WTC11 (cell line): ENCODE measurements at regions not wholly inside any gene's neighbourhood (a gene's known extent, or its start where the extent isn't known, plus 50 kb on each side); places are given as distances from the start of the nearest gene placed in this dataset.
"Not testable (repeated sequence)": the region's sequence is repeated elsewhere in the genome, so short reads cannot be mapped to it uniquely, and the experiment has no call there.

Experiments used
- ATAC-seq: fragments of 200-7000 bp; cut with Tn5 transposase; 2 replicates; pipeline ENCODE4 v1.10.0; 2021; ENCODE audit warnings: mild to moderate bottlenecking, moderate library complexity
- CTCF ChIA-PET: fragments of 300-600 bp; sonication (Branson Sonifier 250); formaldehyde crosslinking; loops from one replicate; lab custom pipeline; 2021; ENCODE audit warnings: antibody characterized with exemption; lab: Charles Lee
- POLR2A ChIA-PET: fragments of 350-600 bp; sonication (Branson Sonifier 250); formaldehyde crosslinking; loops from one replicate; lab custom pipeline; 2021; ENCODE audit warnings: antibody characterized with exemption; lab: Charles Lee
- DNase-seq: peaks from one replicate; pipeline ENCODE4 v3.0.0; 2021; ENCODE audit warnings: low spot score
- H3K27ac Mint-ChIP-seq: 2 replicates; pipeline ENCODE4 v1.8.0; 2021; ENCODE audit warnings: mixed read lengths
- H3K27me3 Mint-ChIP-seq: 2 replicates; pipeline ENCODE4 v1.8.0; 2021; ENCODE audit warnings: low read depth, mild to moderate bottlenecking, moderate library complexity, mixed read lengths
- H3K36me3 Mint-ChIP-seq: 2 replicates; pipeline ENCODE4 v1.8.0; 2021; ENCODE audit warnings: mixed read lengths
- H3K4me1 Mint-ChIP-seq: 2 replicates; pipeline ENCODE4 v1.8.0; 2022; ENCODE audit warnings: mixed read lengths
- H3K4me3 Mint-ChIP-seq: 2 replicates; pipeline ENCODE4 v1.8.0; 2021; ENCODE audit warnings: mild to moderate bottlenecking, moderate library complexity, mixed read lengths
- H3K9me3 Mint-ChIP-seq: 2 replicates; pipeline ENCODE4 v1.8.0; 2021; ENCODE audit warnings: mixed read lengths
- ELF4 ChIP-seq: sonication (generic); formaldehyde crosslinking; IDR thresholded peaks from 2 replicates; pipeline ENCODE4 v1.8.1; 2022; ENCODE audit warnings: low read depth, mild to moderate bottlenecking, moderate library complexity, missing genetic modification reagents
- ESRRA ChIP-seq: sonication (generic); formaldehyde crosslinking; IDR thresholded peaks from 2 replicates; pipeline ENCODE4 v1.8.1; 2022; ENCODE audit warnings: mild to moderate bottlenecking, missing genetic modification reagents, borderline replicate concordance
- FOXK1 ChIP-seq: sonication (generic); formaldehyde crosslinking; IDR thresholded peaks from 2 replicates; pipeline ENCODE4 v1.8.0; 2022; ENCODE audit warnings: mild to moderate bottlenecking, moderate library complexity, missing genetic modification reagents
- FOXP1 ChIP-seq: sonication (generic); formaldehyde crosslinking; IDR thresholded peaks from 2 replicates; pipeline ENCODE4 v1.8.0; 2022; ENCODE audit warnings: missing genetic modification reagents, mild to moderate bottlenecking, moderate library complexity, borderline replicate concordance
- MXD4 ChIP-seq: fragments of 250-450 bp; sonication (Bioruptor Pico); IDR thresholded peaks from 2 replicates; pipeline ENCODE4 v1.8.0; 2021; ENCODE audit warnings: mild to moderate bottlenecking, moderate library complexity, borderline replicate concordance
- NR1H2 ChIP-seq: sonication (generic); formaldehyde crosslinking; IDR thresholded peaks from 2 replicates; pipeline ENCODE4 v1.9.0; 2021; ENCODE audit warnings: mild to moderate bottlenecking, moderate library complexity, missing genetic modification reagents
- RELA ChIP-seq: sonication (generic); formaldehyde crosslinking; IDR thresholded peaks from 2 replicates; pipeline ENCODE4 v1.8.1; 2022; ENCODE audit warnings: missing genetic modification reagents, mild to moderate bottlenecking, borderline replicate concordance
- SOX15 ChIP-seq: fragments of 250-450 bp; sonication (Bioruptor Pico); IDR thresholded peaks from 2 replicates; pipeline ENCODE4 v1.9.0; 2021; ENCODE audit warnings: mild to moderate bottlenecking
- ZBTB21 ChIP-seq: sonication (generic); formaldehyde crosslinking; IDR thresholded peaks from 2 replicates; pipeline ENCODE4 v1.8.1; 2023; ENCODE audit warnings: mild to moderate bottlenecking, missing genetic modification reagents, borderline replicate concordance
- ZNF138 ChIP-seq: sonication (generic); formaldehyde crosslinking; conservative IDR thresholded peaks from 2 replicates; pipeline ENCODE4 v1.8.1; 2022; ENCODE audit warnings: mild to moderate bottlenecking, moderate library complexity, missing genetic modification reagents
- TF ChIP-seq, protein P1 (sequence below): fragments of 250-450 bp; sonication (Bioruptor Pico); IDR thresholded peaks from 2 replicates; pipeline ENCODE4 v1.9.0; 2021; ENCODE audit warnings: mild to moderate bottlenecking
- TF ChIP-seq, protein P2 (sequence below): sonication (generic); formaldehyde crosslinking; conservative IDR thresholded peaks from 2 replicates; pipeline ENCODE4 v1.8.1; 2023; ENCODE audit warnings: mild to moderate bottlenecking, low read depth, missing genetic modification reagents, moderate library complexity
- TF ChIP-seq, protein P3 (sequence below): fragments of 250-450 bp; sonication (Bioruptor Pico); IDR thresholded peaks from 2 replicates; pipeline ENCODE4 v1.9.0; 2021; ENCODE audit warnings: mild to moderate bottlenecking, borderline replicate concordance

DNA sequence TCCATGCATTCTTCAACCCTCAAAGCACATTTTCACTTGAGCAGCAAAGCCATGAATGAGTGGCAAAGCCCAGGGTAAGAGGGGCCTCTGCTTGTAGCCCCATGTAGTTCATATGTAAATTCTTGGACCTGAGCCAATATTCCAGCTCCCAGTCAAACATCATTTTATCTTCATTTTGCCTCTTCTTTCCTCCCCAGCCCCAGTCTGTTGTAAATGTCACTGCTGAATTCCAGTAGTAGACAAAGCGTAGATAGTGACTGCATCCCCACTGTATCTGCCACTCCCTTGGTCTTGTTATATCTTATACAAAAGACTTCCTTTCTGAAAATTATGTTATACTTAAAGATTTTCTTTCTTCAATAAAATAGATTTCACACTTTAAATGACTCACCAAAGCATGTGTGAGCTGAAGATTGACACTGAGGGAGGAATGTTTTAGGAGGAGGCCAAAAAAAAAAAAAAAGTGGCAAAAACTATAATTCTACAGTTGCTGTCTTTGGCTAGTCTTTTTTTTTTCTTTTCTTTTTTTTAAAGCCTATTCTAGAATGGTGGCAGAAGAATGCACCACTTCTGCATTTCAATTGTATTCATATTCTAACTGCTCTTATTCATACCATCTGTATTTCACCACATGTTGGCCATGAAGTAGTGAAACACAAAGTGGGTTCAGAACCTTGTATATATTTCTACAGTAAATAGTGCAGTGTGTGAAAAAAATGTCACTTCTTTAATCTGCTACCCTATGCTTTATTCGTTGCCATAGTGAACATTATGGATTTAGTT, 306.1 kb downstream of the CPS1 start (continued):
- TF ChIP-seq FOXK1 (CRISPR knock-in tag): no peak
- TF ChIP-seq, protein P1, sequence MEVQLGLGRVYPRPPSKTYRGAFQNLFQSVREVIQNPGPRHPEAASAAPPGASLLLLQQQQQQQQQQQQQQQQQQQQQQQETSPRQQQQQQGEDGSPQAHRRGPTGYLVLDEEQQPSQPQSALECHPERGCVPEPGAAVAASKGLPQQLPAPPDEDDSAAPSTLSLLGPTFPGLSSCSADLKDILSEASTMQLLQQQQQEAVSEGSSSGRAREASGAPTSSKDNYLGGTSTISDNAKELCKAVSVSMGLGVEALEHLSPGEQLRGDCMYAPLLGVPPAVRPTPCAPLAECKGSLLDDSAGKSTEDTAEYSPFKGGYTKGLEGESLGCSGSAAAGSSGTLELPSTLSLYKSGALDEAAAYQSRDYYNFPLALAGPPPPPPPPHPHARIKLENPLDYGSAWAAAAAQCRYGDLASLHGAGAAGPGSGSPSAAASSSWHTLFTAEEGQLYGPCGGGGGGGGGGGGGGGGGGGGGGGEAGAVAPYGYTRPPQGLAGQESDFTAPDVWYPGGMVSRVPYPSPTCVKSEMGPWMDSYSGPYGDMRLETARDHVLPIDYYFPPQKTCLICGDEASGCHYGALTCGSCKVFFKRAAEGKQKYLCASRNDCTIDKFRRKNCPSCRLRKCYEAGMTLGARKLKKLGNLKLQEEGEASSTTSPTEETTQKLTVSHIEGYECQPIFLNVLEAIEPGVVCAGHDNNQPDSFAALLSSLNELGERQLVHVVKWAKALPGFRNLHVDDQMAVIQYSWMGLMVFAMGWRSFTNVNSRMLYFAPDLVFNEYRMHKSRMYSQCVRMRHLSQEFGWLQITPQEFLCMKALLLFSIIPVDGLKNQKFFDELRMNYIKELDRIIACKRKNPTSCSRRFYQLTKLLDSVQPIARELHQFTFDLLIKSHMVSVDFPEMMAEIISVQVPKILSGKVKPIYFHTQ: no peak

DNA sequence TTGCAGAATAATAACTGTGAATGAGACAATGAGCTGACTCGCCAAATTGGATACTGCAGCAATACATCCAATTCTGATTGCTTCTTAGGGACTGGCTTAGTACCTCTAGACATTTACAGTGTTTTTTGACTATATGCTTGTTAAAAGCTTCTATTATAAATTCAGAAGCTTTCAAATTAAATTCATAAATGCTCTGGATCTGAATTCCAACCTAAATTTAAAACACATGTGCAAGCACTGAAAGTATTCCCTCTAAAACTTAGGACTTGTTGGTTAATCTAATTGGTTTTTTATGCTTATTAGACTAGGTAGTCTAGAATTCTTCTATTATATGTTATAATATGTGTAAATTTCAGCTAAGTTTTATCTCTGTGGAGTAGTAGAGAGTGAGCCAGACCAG, 306.9 kb downstream of the CPS1 start:
- DNase-seq: no peak
- H3K27ac Mint-ChIP-seq: no peak overlapping the region
- ATAC-seq: no peak
- H3K4me1 Mint-ChIP-seq: peaks cover 42% of the 10 kb centered on the region
- TF ChIP-seq NR1H2: no peak
- no peak for TF ChIP-seq MXD4 (CRISPR knock-in tag)
- TF ChIP-seq ELF4: no peak
- TF ChIP-seq FOXP1 (CRISPR knock-in tag): no peak
- TF ChIP-seq, protein P2, sequence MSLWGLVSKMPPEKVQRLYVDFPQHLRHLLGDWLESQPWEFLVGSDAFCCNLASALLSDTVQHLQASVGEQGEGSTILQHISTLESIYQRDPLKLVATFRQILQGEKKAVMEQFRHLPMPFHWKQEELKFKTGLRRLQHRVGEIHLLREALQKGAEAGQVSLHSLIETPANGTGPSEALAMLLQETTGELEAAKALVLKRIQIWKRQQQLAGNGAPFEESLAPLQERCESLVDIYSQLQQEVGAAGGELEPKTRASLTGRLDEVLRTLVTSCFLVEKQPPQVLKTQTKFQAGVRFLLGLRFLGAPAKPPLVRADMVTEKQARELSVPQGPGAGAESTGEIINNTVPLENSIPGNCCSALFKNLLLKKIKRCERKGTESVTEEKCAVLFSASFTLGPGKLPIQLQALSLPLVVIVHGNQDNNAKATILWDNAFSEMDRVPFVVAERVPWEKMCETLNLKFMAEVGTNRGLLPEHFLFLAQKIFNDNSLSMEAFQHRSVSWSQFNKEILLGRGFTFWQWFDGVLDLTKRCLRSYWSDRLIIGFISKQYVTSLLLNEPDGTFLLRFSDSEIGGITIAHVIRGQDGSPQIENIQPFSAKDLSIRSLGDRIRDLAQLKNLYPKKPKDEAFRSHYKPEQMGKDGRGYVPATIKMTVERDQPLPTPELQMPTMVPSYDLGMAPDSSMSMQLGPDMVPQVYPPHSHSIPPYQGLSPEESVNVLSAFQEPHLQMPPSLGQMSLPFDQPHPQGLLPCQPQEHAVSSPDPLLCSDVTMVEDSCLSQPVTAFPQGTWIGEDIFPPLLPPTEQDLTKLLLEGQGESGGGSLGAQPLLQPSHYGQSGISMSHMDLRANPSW (CRISPR knock-in tag): no peak
- TF ChIP-seq, protein P3, sequence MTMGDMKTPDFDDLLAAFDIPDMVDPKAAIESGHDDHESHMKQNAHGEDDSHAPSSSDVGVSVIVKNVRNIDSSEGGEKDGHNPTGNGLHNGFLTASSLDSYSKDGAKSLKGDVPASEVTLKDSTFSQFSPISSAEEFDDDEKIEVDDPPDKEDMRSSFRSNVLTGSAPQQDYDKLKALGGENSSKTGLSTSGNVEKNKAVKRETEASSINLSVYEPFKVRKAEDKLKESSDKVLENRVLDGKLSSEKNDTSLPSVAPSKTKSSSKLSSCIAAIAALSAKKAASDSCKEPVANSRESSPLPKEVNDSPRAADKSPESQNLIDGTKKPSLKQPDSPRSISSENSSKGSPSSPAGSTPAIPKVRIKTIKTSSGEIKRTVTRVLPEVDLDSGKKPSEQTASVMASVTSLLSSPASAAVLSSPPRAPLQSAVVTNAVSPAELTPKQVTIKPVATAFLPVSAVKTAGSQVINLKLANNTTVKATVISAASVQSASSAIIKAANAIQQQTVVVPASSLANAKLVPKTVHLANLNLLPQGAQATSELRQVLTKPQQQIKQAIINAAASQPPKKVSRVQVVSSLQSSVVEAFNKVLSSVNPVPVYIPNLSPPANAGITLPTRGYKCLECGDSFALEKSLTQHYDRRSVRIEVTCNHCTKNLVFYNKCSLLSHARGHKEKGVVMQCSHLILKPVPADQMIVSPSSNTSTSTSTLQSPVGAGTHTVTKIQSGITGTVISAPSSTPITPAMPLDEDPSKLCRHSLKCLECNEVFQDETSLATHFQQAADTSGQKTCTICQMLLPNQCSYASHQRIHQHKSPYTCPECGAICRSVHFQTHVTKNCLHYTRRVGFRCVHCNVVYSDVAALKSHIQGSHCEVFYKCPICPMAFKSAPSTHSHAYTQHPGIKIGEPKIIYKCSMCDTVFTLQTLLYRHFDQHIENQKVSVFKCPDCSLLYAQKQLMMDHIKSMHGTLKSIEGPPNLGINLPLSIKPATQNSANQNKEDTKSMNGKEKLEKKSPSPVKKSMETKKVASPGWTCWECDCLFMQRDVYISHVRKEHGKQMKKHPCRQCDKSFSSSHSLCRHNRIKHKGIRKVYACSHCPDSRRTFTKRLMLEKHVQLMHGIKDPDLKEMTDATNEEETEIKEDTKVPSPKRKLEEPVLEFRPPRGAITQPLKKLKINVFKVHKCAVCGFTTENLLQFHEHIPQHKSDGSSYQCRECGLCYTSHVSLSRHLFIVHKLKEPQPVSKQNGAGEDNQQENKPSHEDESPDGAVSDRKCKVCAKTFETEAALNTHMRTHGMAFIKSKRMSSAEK (CRISPR knock-in tag): no peak
- no peak for TF ChIP-seq ZBTB21 (CRISPR knock-in tag)
- no peak for TF ChIP-seq RELA (CRISPR knock-in tag)
- no peak for TF ChIP-seq SOX15 (CRISPR knock-in tag)
- no peak for TF ChIP-seq ZNF138 (CRISPR knock-in tag)
- TF ChIP-seq ESRRA (CRISPR knock-in tag): no peak
- TF ChIP-seq, all 79 proteins: peak for 0
- no peaks in the 10 kb centered on the region for H3K36me3 Mint-ChIP-seq
- no peak overlapping the region for H3K4me3 Mint-ChIP-seq
- no peaks in the 10 kb centered on the region; the same call in 1 of the 2 replicates for H3K9me3 Mint-ChIP-seq
- CTCF ChIA-PET: no interaction called here
- POLR2A ChIA-PET: no interaction called here
- no peaks in the 10 kb centered on the region for H3K27me3 Mint-ChIP-seq

DNA sequence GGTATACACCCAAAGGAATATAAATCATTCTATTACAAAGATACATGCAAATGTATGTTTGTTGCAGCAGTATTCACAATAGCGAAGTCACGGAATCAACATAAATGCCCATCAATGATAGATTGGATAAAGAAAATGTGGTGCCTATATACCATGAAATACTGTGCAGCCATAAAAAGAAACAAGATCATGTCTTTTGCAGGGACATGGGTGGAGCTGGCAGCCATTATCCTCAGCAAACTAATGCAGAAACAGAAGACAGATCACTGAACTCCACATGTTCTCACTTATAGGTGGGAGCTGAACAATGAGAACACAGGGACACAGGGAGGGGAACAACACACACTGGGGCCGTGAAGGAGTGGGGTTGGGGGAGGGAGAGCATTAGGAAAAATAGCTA, 315.2 kb downstream of the CPS1 start:
- POLR2A ChIA-PET, ATAC-seq, H3K4me1 Mint-ChIP-seq, H3K4me3 Mint-ChIP-seq, H3K36me3 Mint-ChIP-seq, H3K27ac Mint-ChIP-seq, H3K27me3 Mint-ChIP-seq, H3K9me3 Mint-ChIP-seq, CTCF ChIA-PET, DNase-seq: not testable (repeated sequence)
